Activated CD8-positive, alpha-beta memory T cell treated with anti-CD3 and anti-CD28 coated beads, Interleukin-2, amount 50 U/mL, for 24 hours (primary cell): ENCODE measurements at regions not wholly inside any gene's neighbourhood (a gene's known extent, or its start where the extent isn't known, plus 50 kb on each side); places are given as distances from the start of the nearest gene placed in this dataset.

Experiments
- DNase-seq: peaks from one replicate; pipeline ENCODE4 v3.0.0-alpha.2; 2020; ENCODE audit errors: extremely low read depth

- DNase-seq, result no peak
Measured at GRCh38 chr4:138312536-138312911, 70.4 kb upstream of the SLC7A11 start.

- no peak for DNase-seq
Measured at GRCh38 chr4:138311771-138312535, 69.8 kb upstream of the SLC7A11 start.

GRCh38 chr4:138310991-138311390, 68.8 kb upstream of the SLC7A11 start:
- no peak for DNase-seq

GRCh38 chr4:138310498-138310897, 68.3 kb upstream of the SLC7A11 start:
- no peak for DNase-seq

GRCh38 chr4:138308356-138308755, 66.2 kb upstream of the SLC7A11 start:
- DNase-seq, result no peak

GRCh38 chr4:138307319-138307718, 65.2 kb upstream of the SLC7A11 start:
- no peak for DNase-seq

- no peak for DNase-seq
Measured at GRCh38 chr4:138305050-138305449, 62.9 kb upstream of the SLC7A11 start.

GRCh38 chr4:138301536-138301935, 59.4 kb upstream of the SLC7A11 start:
- no peak for DNase-seq

- no peak for DNase-seq
Measured at GRCh38 chr4:138300616-138301015, 58.5 kb upstream of the SLC7A11 start.

- no peak for DNase-seq
Measured at GRCh38 chr4:138299881-138300280, 57.7 kb upstream of the SLC7A11 start.

- DNase-seq, result no peak
Measured at GRCh38 chr4:138298866-138299265, 56.7 kb upstream of the SLC7A11 start.

- no peak for DNase-seq
Measured at GRCh38 chr4:138298431-138298830, 56.3 kb upstream of the SLC7A11 start.

GRCh38 chr4:138297743-138298405, 55.7 kb upstream of the SLC7A11 start:
- no peak for DNase-seq

GRCh38 chr4:138292321-138292720, 50.2 kb upstream of the SLC7A11 start:
- DNase-seq, result no peak
